Smooth muscle cell (in vitro differentiated cells): ENCODE measurements at regions not wholly inside any gene's neighbourhood (a gene's known extent, or its start where the extent isn't known, plus 50 kb on each side); places are given as distances from the start of the nearest gene placed in this dataset.

Experiments
- DNase-seq: peaks from one replicate; lab custom pipeline; 2025; ENCODE audit not compliant: unreplicated experiment; lab: John Stamatoyannopoulos, UW
- H2AFZ ChIP-seq: fragments of 200-600 bp; sonication (generic); 2 replicates; pipeline ENCODE4 v1.6.0; 2016; ENCODE audit warnings: antibody characterized with exemption, low read depth, mild to moderate bottlenecking
- H3F3A ChIP-seq: fragments of 200-600 bp; sonication (generic); 2 replicates; pipeline ENCODE4 v1.6.0; 2017; ENCODE audit warnings: antibody characterized with exemption, low read depth
- H3K27ac ChIP-seq: fragments of 200-600 bp; sonication (generic); 2 replicates; pipeline ENCODE4 v1.5.1; 2016; ENCODE audit warnings: low read depth, mild to moderate bottlenecking
- H3K27me3 ChIP-seq: fragments of 200-600 bp; sonication (generic); 2 replicates; pipeline ENCODE4 v1.6.1; 2016; ENCODE audit warnings: low read depth, mild to moderate bottlenecking
- H3K36me3 ChIP-seq: fragments of 200-600 bp; sonication (generic); 2 replicates; pipeline ENCODE4 v1.5.1; 2016; ENCODE audit warnings: low read depth
- H3K4me1 ChIP-seq: fragments of 200-600 bp; sonication (generic); 2 replicates; pipeline ENCODE4 v1.5.1; 2016; ENCODE audit warnings: low read depth
- H3K4me2 ChIP-seq: fragments of 200-600 bp; sonication (generic); 2 replicates; pipeline ENCODE4 v1.6.0; 2016; ENCODE audit warnings: mild to moderate bottlenecking
- H3K4me3 ChIP-seq: fragments of 200-600 bp; sonication (generic); 2 replicates; pipeline ENCODE4 v1.5.1; 2016; ENCODE audit warnings: mild to moderate bottlenecking
- H3K79me2 ChIP-seq: fragments of 200-600 bp; sonication (generic); 2 replicates; pipeline ENCODE4 v1.6.0; 2016; ENCODE audit warnings: low read depth, mild to moderate bottlenecking
- H3K9ac ChIP-seq: fragments of 200-600 bp; sonication (generic); 2 replicates; pipeline ENCODE4 v1.6.0; 2016; ENCODE audit warnings: low read depth
- H3K9me3 ChIP-seq: fragments of 200-600 bp; sonication (generic); replicated peaks from 2 replicates; pipeline ENCODE4 v1.5.1; 2016; ENCODE audit warnings: low read depth
- H4K20me1 ChIP-seq: fragments of 200-600 bp; sonication (generic); 2 replicates; pipeline ENCODE4 v1.6.0; 2016; ENCODE audit warnings: low read depth
- WGBS: methylation state at CpG from one replicate; pipeline ENCODE4 v1.1.7; 2016; ENCODE audit warnings: low lambda C conversion rate; 5-methylcytosine and 5-hydroxymethylcytosine counted together
- TF ChIP-seq, protein P1 (sequence below): fragments of 200-600 bp; sonication (generic); IDR thresholded peaks from 2 replicates; pipeline ENCODE4 v1.5.1; 2017; ENCODE audit warnings: borderline replicate concordance, mild to moderate bottlenecking, antibody characterized with exemption; ENCODE audit not compliant: insufficient read depth, poor library complexity, severe bottlenecking

DNA sequence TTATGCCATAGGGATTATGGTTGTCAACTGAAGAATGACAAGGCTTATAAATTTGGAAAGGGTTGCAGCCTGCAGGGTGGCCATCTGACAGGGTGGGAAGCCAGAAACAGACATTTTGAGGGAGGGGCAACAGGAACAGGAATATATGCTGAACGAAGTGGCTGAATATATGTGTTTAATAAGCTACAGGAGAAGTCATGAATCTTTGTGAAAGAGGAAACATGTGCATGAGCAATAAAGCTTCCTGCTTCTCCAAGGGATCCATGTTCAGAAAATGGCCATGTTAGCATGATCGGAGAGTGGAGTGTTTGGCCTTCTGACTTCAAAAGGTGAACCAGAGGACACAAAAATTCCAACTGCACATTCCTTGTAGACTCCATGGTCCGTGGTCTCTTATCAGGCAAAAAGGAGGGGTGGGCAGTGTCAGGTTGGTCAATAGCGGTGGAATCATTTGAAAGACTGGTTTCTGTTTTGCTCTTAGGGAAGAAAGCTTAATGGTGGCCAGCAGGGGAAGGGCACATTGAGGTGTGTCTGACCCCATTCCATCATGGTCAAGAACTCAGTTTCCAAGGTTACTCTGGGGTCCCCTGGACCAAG, 144.1 kb downstream of the SOCS6 start:
- H3K36me3 ChIP-seq, result no peaks in the 10 kb centered on the region
- H3K9ac ChIP-seq, result no peak overlapping the region
- no peak overlapping the region for H3K27ac ChIP-seq
- H2AFZ ChIP-seq, result no peak overlapping the region
- no peaks in the 10 kb centered on the region for H3K4me1 ChIP-seq
- no peak overlapping the region for H3K4me2 ChIP-seq
- no peaks in the 10 kb centered on the region for H3K79me2 ChIP-seq
- WGBS, result 83% methylated on average over 4 of the region's 4 CpGs
- TF ChIP-seq, protein P1, sequence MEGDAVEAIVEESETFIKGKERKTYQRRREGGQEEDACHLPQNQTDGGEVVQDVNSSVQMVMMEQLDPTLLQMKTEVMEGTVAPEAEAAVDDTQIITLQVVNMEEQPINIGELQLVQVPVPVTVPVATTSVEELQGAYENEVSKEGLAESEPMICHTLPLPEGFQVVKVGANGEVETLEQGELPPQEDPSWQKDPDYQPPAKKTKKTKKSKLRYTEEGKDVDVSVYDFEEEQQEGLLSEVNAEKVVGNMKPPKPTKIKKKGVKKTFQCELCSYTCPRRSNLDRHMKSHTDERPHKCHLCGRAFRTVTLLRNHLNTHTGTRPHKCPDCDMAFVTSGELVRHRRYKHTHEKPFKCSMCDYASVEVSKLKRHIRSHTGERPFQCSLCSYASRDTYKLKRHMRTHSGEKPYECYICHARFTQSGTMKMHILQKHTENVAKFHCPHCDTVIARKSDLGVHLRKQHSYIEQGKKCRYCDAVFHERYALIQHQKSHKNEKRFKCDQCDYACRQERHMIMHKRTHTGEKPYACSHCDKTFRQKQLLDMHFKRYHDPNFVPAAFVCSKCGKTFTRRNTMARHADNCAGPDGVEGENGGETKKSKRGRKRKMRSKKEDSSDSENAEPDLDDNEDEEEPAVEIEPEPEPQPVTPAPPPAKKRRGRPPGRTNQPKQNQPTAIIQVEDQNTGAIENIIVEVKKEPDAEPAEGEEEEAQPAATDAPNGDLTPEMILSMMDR, result no peak
- no peaks in the 10 kb centered on the region for H4K20me1 ChIP-seq
- no peaks in the 10 kb centered on the region for H3F3A ChIP-seq
- no peak for DNase-seq
- no peaks in the 10 kb centered on the region for H3K27me3 ChIP-seq
- H3K4me3 ChIP-seq, result no peak overlapping the region
- H3K9me3 ChIP-seq, result no peaks in the 10 kb centered on the region

DNA sequence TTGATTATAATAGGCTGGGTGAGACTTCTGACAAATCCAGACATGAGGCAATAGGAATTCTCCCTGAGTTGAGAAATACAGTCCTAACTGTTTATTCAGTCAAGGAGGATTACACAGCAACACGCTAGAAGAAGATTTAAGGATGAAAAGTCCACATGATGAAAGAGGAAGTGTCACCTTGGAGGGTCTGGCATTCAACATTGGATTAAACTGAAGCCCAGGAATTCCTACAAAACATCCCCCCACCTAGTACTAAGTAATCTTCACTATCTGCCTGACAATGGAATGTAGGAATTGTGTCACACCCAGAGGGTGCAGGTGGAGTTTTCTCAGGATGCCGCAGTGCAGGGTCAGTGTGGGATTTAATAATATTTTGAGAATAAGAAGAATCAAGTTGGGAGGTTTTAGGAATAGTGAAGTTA, 142.4 kb downstream of the SOCS6 start:
- Histone ChIP-seq H2AFZ (no peak overlapping the region), H3K4me2 (no peak overlapping the region)
- 33% methylated on average over 2 of the region's 2 CpGs for WGBS

DNA sequence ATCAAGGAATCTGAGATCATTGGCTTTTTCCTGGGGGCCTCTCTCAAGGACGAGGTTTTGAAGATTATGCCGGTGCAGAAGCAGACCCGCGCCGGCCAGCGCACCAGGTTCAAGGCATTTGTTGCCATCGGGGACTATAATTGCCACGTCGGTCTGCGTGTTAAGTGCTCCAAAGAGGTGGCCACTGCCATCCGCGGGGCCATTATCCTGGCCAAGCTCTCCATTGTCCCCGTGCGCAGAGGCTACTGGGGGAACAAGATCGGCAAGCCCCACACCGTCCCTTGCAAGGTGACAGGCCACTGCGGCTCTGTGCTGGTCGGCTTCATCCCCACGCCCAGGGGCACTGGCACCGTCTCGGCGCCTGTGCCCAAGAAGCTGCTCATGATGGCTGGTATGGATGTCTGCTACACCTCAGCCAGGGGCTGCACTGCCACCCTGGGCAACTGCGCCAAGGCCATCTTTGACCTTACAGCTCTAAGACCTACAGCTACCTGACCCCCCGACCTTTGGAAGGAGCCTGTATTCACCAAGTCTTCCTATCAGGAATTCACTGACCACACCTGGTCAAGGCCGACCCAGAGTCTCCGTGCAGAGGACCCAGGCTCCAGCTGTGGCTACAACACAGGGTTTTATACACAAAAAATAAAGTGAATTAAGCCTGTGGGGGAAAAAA, 141.8 kb downstream of the SOCS6 start:
- Histone ChIP-seq H3K79me2 (no peaks in the 10 kb centered on the region), H3K36me3 (no peaks in the 10 kb centered on the region), H3K9ac (no peak overlapping the region), H3K27ac (no peak overlapping the region), H3K4me2 (no peak overlapping the region), H3K9me3 (no peaks in the 10 kb centered on the region), H2AFZ (no peak overlapping the region), H4K20me1 (no peaks in the 10 kb centered on the region), H3F3A (no peaks in the 10 kb centered on the region), H3K27me3 (no peaks in the 10 kb centered on the region), H3K4me3 (no peak overlapping the region), H3K4me1 (no peaks in the 10 kb centered on the region)
- WGBS, result 95% methylated on average over 26 of the region's 26 CpGs
- DNase-seq, result no peak
- TF ChIP-seq, protein P1, result no peak

More for the DNA sequence above, 142.4 kb downstream of the SOCS6 start:
- TF ChIP-seq, protein P1, result no peak
- Histone ChIP-seq H3K36me3 (no peaks in the 10 kb centered on the region), H3K9me3 (no peaks in the 10 kb centered on the region), H3K27ac (no peak overlapping the region), H3K9ac (no peak overlapping the region), H4K20me1 (no peaks in the 10 kb centered on the region), H3K4me1 (no peaks in the 10 kb centered on the region), H3K27me3 (no peaks in the 10 kb centered on the region), H3K4me3 (no peak overlapping the region), H3K79me2 (no peaks in the 10 kb centered on the region), H3F3A (no peaks in the 10 kb centered on the region)
- no peak for DNase-seq
